Bronchial epithelial cell (primary cell): ENCODE measurements at regions not wholly inside any gene's neighbourhood (a gene's known extent, or its start where the extent isn't known, plus 50 kb on each side); places are given as distances from the start of the nearest gene placed in this dataset.

ENCODE experiments used
- DNase-seq: peaks from one replicate; pipeline ENCODE4 v3.0.0-alpha.2; 2010; ENCODE audit warnings: low read depth
- FAIRE-seq: peaks from 2 replicates; lab custom pipeline; 2011; peaks lifted over from hg19 to GRCh38; lab: Jason Lieb, UNC
- H3K27me3 ChIP-seq: 2 replicates; pipeline ENCODE4 v1.5.1; 2011; ENCODE audit warnings: low read length; ENCODE audit not compliant: control insufficient read depth, insufficient read depth
- H3K36me3 ChIP-seq: 2 replicates; pipeline ENCODE4 v1.5.1; 2011; ENCODE audit warnings: low read length; ENCODE audit not compliant: control insufficient read depth, insufficient read depth
- H3K4me3 ChIP-seq: 2 replicates; pipeline ENCODE4 v1.5.1; 2011; ENCODE audit warnings: mild to moderate bottlenecking, low read depth, low read length, control low read depth
- TF ChIP-seq, protein P1 (sequence below): IDR thresholded peaks from 2 replicates; pipeline ENCODE4 v1.5.1; 2011; ENCODE audit warnings: mild to moderate bottlenecking, moderate library complexity, low read length, control low read depth, inconsistent platforms; ENCODE audit not compliant: insufficient read depth, severe bottlenecking

DNA sequence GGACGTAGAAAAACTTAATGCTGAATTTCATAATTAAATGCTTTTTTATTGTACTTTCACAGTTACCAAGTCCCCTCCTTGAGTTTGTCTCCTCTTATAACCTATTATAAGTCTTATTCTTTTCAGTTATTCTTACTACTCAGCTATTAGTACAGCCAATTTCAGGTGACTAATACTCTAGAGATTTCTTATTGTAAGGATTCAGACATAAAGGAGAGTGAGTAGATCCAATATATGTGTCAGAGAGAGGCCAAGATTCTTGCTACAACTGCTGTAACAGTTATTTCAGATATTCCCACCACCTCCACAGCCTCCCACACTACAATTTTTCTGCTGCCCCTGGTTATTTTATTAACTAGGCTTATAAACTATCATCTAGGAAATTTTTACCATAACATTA lies 274.5 kb downstream of the GPAT3 start:
- no peaks in the 10 kb centered on the region for H3K36me3 ChIP-seq
- TF ChIP-seq, protein P1, sequence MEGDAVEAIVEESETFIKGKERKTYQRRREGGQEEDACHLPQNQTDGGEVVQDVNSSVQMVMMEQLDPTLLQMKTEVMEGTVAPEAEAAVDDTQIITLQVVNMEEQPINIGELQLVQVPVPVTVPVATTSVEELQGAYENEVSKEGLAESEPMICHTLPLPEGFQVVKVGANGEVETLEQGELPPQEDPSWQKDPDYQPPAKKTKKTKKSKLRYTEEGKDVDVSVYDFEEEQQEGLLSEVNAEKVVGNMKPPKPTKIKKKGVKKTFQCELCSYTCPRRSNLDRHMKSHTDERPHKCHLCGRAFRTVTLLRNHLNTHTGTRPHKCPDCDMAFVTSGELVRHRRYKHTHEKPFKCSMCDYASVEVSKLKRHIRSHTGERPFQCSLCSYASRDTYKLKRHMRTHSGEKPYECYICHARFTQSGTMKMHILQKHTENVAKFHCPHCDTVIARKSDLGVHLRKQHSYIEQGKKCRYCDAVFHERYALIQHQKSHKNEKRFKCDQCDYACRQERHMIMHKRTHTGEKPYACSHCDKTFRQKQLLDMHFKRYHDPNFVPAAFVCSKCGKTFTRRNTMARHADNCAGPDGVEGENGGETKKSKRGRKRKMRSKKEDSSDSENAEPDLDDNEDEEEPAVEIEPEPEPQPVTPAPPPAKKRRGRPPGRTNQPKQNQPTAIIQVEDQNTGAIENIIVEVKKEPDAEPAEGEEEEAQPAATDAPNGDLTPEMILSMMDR = no peak
- DNase-seq (peak; percentile 21), FAIRE-seq (no peak)
- H3K27me3 ChIP-seq = no peaks in the 10 kb centered on the region
- no peak overlapping the region for H3K4me3 ChIP-seq

- DNase-seq = no peak
- TF ChIP-seq, protein P1 = no peak
- Histone ChIP-seq H3K36me3 (no peaks in the 10 kb centered on the region), H3K27me3 (no peaks in the 10 kb centered on the region), H3K4me3 (no peak overlapping the region)
- no peak for FAIRE-seq
These were observed 273.7 kb downstream of the GPAT3 start for GRCh38 chr4:83809581-83809980.

- FAIRE-seq = no peak
- TF ChIP-seq, protein P1 = no peak
- DNase-seq = no peak
- no peak overlapping the region for H3K4me3 ChIP-seq
- no peaks in the 10 kb centered on the region for H3K36me3 ChIP-seq
- H3K27me3 ChIP-seq = no peaks in the 10 kb centered on the region
These were observed 257.6 kb downstream of the GPAT3 start for GRCh38 chr4:83793481-83793880.

- TF ChIP-seq, protein P1 = no peak
- FAIRE-seq = no peak
These were observed 250.0 kb downstream of the GPAT3 start for GRCh38 chr4:83785891-83786290.

DNA sequence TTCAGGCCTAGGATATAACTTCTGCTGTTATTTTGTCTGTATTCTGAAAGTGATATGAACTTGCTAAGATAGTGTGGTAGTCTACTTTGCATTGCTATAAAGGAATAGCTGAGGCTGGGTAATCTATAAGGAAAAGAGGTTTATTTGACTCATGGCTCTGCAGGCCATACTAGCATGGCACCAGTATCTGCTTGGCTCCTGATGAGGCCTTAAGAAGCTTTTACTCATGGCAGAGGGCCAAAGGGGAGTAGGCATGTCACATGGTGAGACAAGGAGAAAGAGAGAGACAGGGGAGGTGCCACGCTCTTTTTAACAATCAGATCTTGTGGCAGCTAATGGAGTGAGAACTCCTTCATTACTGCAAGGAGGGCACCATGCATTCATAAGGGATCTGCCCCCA lies 247.3 kb downstream of the GPAT3 start:
- Histone ChIP-seq H3K36me3 (no peaks in the 10 kb centered on the region), H3K27me3 (no peaks in the 10 kb centered on the region), H3K4me3 (no peak overlapping the region)
- FAIRE-seq = no peak
- TF ChIP-seq, protein P1 = no peak
- DNase-seq = no peak

More at GRCh38 chr4:83785891-83786290, 250.0 kb downstream of the GPAT3 start:
- DNase-seq = no peak
- no peaks in the 10 kb centered on the region for H3K27me3 ChIP-seq
- H3K4me3 ChIP-seq = no peak overlapping the region
- no peaks in the 10 kb centered on the region for H3K36me3 ChIP-seq

- no peak for FAIRE-seq
- H3K4me3 ChIP-seq = no peak overlapping the region
- no peaks in the 10 kb centered on the region for H3K36me3 ChIP-seq
- peak; percentile 3 for DNase-seq
- TF ChIP-seq, protein P1 = no peak
- H3K27me3 ChIP-seq = no peaks in the 10 kb centered on the region
These were observed 246.7 kb downstream of the GPAT3 start for GRCh38 chr4:83782591-83782990.
